ENCODE measurements at regions not wholly inside any gene's neighbourhood (a gene's known extent, or its start where the extent isn't known, plus 50 kb on each side); places are given as distances from the start of the nearest gene placed in this dataset.

DNA sequence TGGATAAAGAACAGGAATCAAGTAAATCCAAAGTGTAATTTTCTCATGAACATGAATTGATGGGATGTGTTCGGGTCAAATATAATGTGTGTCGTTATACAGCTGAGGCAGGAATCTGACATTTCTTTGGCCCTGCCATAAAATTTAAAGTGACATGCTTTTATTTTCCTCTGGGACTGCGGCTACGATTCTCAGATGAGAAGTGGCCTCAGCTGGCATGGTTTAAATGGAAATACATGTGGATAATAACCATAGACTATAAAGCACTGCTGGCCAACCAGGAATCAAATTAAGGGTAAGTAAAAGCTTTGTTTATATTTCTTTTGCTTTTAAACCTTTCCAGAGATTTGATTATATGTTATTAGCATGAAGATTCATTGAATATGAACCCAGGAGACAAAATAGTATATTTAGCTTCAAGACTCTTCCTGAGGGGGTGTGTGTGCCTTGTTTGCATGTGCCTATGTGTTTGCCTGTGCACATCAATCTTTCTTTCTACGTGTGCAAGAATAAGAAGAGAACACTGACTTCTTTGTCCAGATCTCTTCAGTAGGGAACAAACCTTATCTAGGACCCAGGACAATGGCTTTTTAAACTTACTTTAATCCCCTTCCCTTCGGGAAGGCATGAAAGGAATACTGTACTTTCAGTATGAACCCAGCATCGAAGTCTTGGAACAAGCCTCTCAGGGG is 629.0 kb upstream of the PFKP start:
- no peak for DNase-seq
- no peaks in the 10 kb centered on the region for H3K4me1 Mint-ChIP-seq
- intact Hi-C loops (cut with micrococcal nuclease): no loop called here
- ChIA-PET CTCF (no interaction called here), POLR2A (no interaction called here)
- no peaks in the 10 kb centered on the region for H3K4me1 ChIP-seq (ENCODE audit: control insufficient read depth in 2 of 2, insufficient read depth in 2 of 2, low read length in 2 of 2)
- H3K4me3 Mint-ChIP-seq: no peak overlapping the region
- no peaks in the 10 kb centered on the region for H3K9me3 Mint-ChIP-seq (ENCODE audit: insufficient read depth)
- H3K4me2 ChIP-seq (replicated peaks; ENCODE audit: low read depth, low read length, poor library complexity, severe bottlenecking): no peak overlapping the region
- no peaks in the 10 kb centered on the region for H4K20me1 ChIP-seq (ENCODE audit: control insufficient read depth, insufficient read depth, low read length, poor library complexity, severe bottlenecking)
- H3K79me2 ChIP-seq (ENCODE audit: control insufficient read depth, insufficient read depth, low read length): no peaks in the 10 kb centered on the region
- 88% methylated on average over 4 of the region's 7 CpGs for WGBS (ENCODE audit: insufficient coverage)
- H3K27ac Mint-ChIP-seq: no peak overlapping the region
- H3K27ac ChIP-seq (ENCODE audit: low read length in 2 of 2): no peak overlapping the region
- H3K9me3 ChIP-seq (ENCODE audit: control extremely low read depth in 1 of 3, control insufficient read depth in 2 of 3, insufficient read depth in 1 of 3, low read length in 2 of 3): peaks cover 0 to 5% (median 0%) of the 10 kb centered on the region in 3 donors
- no peak overlapping the region for H3K9ac ChIP-seq (ENCODE audit: low read length)
- TF ChIP-seq, protein P1, sequence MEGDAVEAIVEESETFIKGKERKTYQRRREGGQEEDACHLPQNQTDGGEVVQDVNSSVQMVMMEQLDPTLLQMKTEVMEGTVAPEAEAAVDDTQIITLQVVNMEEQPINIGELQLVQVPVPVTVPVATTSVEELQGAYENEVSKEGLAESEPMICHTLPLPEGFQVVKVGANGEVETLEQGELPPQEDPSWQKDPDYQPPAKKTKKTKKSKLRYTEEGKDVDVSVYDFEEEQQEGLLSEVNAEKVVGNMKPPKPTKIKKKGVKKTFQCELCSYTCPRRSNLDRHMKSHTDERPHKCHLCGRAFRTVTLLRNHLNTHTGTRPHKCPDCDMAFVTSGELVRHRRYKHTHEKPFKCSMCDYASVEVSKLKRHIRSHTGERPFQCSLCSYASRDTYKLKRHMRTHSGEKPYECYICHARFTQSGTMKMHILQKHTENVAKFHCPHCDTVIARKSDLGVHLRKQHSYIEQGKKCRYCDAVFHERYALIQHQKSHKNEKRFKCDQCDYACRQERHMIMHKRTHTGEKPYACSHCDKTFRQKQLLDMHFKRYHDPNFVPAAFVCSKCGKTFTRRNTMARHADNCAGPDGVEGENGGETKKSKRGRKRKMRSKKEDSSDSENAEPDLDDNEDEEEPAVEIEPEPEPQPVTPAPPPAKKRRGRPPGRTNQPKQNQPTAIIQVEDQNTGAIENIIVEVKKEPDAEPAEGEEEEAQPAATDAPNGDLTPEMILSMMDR (IDR thresholded peaks at IDR 0.05): no peak
- no peak for TF ChIP-seq EZH2 (IDR thresholded peaks at IDR 0.05; ENCODE audit: borderline replicate concordance, insufficient read depth, low read depth, low read length, poor library complexity, severe bottlenecking)
- no peaks in the 10 kb centered on the region for H3K27me3 ChIP-seq (replicated peaks in 1 of 4; ENCODE audit: control extremely low read depth in 1 of 4, control insufficient read depth in 3 of 4, insufficient read depth in 4 of 4, low read length in 3 of 4)
- no peaks in the 10 kb centered on the region for H3K36me3 ChIP-seq (replicated peaks in 1 of 2; ENCODE audit: control extremely low read depth in 1 of 2, control insufficient read depth in 1 of 2, extremely low read depth in 1 of 2, insufficient read depth in 2 of 2, low read length in 1 of 2)
- no peak for ATAC-seq (ENCODE audit: low read depth)
- H3K4me3 ChIP-seq (ENCODE audit: control extremely low read depth in 1 of 5, extremely low read depth in 1 of 5, insufficient read depth in 1 of 5, low read depth in 2 of 5, low read length in 4 of 5): no peak overlapping the region
- no peak overlapping the region for H2AFZ ChIP-seq (ENCODE audit: insufficient read depth, low read depth, low read length, poor library complexity, severe bottlenecking)
- H3K27me3 Mint-ChIP-seq: peaks cover 3% of the 10 kb centered on the region

DNA sequence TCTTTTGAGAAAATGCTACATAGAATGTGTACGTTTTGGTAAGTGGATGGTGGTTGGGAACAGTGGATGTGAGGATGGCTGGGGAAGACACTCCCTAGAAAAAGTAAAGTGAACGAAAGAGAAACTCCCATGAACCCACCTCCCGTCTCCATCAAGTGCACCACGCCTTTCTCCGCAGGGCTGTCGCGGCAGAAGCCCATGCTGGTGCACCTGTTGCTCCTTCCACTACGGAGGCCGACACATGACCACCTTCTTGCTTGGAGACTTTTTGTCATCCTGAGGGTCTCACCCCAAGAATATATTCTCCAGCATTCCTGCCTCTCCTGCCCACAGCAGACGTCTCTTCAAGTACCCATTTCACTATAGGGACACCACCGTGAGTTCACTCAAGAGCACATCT is 630.4 kb upstream of the PFKP start:
- Histone ChIP-seq H2AFZ (ENCODE audit: insufficient read depth, low read depth, low read length, poor library complexity, severe bottlenecking) (no peak overlapping the region), H3K4me1 (ENCODE audit: control insufficient read depth in 2 of 2, insufficient read depth in 2 of 2, low read length in 2 of 2) (no peaks in the 10 kb centered on the region), H3K9ac (ENCODE audit: low read length) (no peak overlapping the region), H3K27ac (ENCODE audit: low read length in 2 of 2) (no peak overlapping the region), H3K9me3 (ENCODE audit: control extremely low read depth in 1 of 3, control insufficient read depth in 2 of 3, insufficient read depth in 1 of 3, low read length in 2 of 3) (peaks cover 0 to 5% (median 0%) of the 10 kb centered on the region in 3 donors), H3K27me3 (replicated peaks in 1 of 4; ENCODE audit: control extremely low read depth in 1 of 4, control insufficient read depth in 3 of 4, insufficient read depth in 4 of 4, low read length in 3 of 4) (no peaks in the 10 kb centered on the region), H3K36me3 (replicated peaks in 1 of 2; ENCODE audit: control extremely low read depth in 1 of 2, control insufficient read depth in 1 of 2, extremely low read depth in 1 of 2, insufficient read depth in 2 of 2, low read length in 1 of 2) (no peaks in the 10 kb centered on the region), H3K4me3 (ENCODE audit: control extremely low read depth in 1 of 5, extremely low read depth in 1 of 5, insufficient read depth in 1 of 5, low read depth in 2 of 5, low read length in 4 of 5) (no peak overlapping the region), H3K79me2 (ENCODE audit: control insufficient read depth, insufficient read depth, low read length) (no peaks in the 10 kb centered on the region), H4K20me1 (ENCODE audit: control insufficient read depth, insufficient read depth, low read length, poor library complexity, severe bottlenecking) (no peaks in the 10 kb centered on the region), H3K4me2 (replicated peaks; ENCODE audit: low read depth, low read length, poor library complexity, severe bottlenecking) (no peak overlapping the region)
- intact Hi-C loops (cut with micrococcal nuclease): no loop called here
- POLR2A ChIA-PET: no interaction called here
- no peak for ATAC-seq (ENCODE audit: low read depth)
- TF ChIP-seq, protein P1 (IDR thresholded peaks at IDR 0.05): no peak
- TF ChIP-seq EZH2 (IDR thresholded peaks at IDR 0.05; ENCODE audit: borderline replicate concordance, insufficient read depth, low read depth, low read length, poor library complexity, severe bottlenecking): no peak
- DNase-seq: no peak
- WGBS (ENCODE audit: insufficient coverage): 91% methylated on average over 8 of the region's 11 CpGs
- CTCF ChIA-PET: no interaction called here
- no peak overlapping the region for H3K27ac Mint-ChIP-seq
- no peak overlapping the region for H3K4me3 Mint-ChIP-seq
- peaks cover 3% of the 10 kb centered on the region for H3K27me3 Mint-ChIP-seq
- no peaks in the 10 kb centered on the region for H3K9me3 Mint-ChIP-seq (ENCODE audit: insufficient read depth)
- H3K4me1 Mint-ChIP-seq: no peaks in the 10 kb centered on the region

All from B cell (primary cell).